T-cell (primary cell): ENCODE measurements at regions not wholly inside any gene's neighbourhood (a gene's known extent, or its start where the extent isn't known, plus 50 kb on each side); places are given as distances from the start of the nearest gene placed in this dataset.

Experiments used
- ATAC-seq, 4 experiments: fragments of 200-7000 bp in 3 of 4; fragments of 150-1000 bp in 1 of 4; cut with Tn5 transposase; replicated peaks in 1 of 4; 1 replicate in 3 of 4; 2 replicates in 1 of 4; pipeline ENCODE4 v1.10.0; 2021; ENCODE audit warnings: moderate library complexity in 3 of 4, mild to moderate bottlenecking in 2 of 4, moderate number of reproducible peaks in 1 of 4
- CTCF ChIA-PET, 2 donors: fragments of 300-600 bp; sonication (Branson Sonifier 250); formaldehyde crosslinking; loops; one replicate each; lab custom pipeline; 2022; ENCODE audit warnings: antibody characterized with exemption in 2 of 2; lab: Charles Lee
- POLR2A ChIA-PET, 2 donors: fragments of 300-600 bp; sonication (Branson Sonifier 250); formaldehyde crosslinking; loops; one replicate each; lab custom pipeline; 2022; ENCODE audit warnings: antibody characterized with exemption in 2 of 2; lab: Charles Lee
- DNase-seq, 35 experiments: peaks; one replicate each; pipeline versions ENCODE4 v3.0.0 to v3.0.0-alpha.2; 2013 to 2023
- H3K27ac ChIP-seq: one replicate; pipeline ENCODE4 v1.5.1; 2013; ENCODE audit warnings: low read length
- H3K27me3 ChIP-seq, 2 experiments: replicated peaks in 1 of 2; 1 replicate in 1 of 2; 2 replicates in 1 of 2; pipeline versions ENCODE4 v1.6.1 to v1.7.0; 2013; ENCODE audit warnings: low read length in 1 of 2, mixed read lengths in 1 of 2; ENCODE audit not compliant: control insufficient read depth in 2 of 2, insufficient read depth in 2 of 2; ENCODE audit errors: extremely low read depth in 1 of 2
- H3K36me3 ChIP-seq, 2 donors: 1 replicate in 1 of 2; 2 replicates in 1 of 2; pipeline versions ENCODE4 v1.6.1 to v1.7.0; 2013; ENCODE audit warnings: low read length in 1 of 2; ENCODE audit not compliant: control insufficient read depth in 2 of 2, insufficient read depth in 1 of 2; ENCODE audit errors: extremely low read depth in 1 of 2
- H3K4me1 ChIP-seq, 2 experiments: 1 replicate in 1 of 2; 2 replicates in 1 of 2; pipeline versions ENCODE4 v1.6.1 to v1.7.0; 2013; ENCODE audit warnings: low read length in 2 of 2, mixed read lengths in 1 of 2; ENCODE audit not compliant: insufficient read depth in 2 of 2, control insufficient read depth in 1 of 2; ENCODE audit errors: extremely low read depth in 1 of 2
- H3K4me3 ChIP-seq, 2 donors: 1 replicate in 1 of 2; 2 replicates in 1 of 2; pipeline versions ENCODE4 v1.5.1 to v1.7.0; 2013; ENCODE audit warnings: mild to moderate bottlenecking in 2 of 2, low read length in 1 of 2, moderate library complexity in 1 of 2; ENCODE audit not compliant: control insufficient read depth in 1 of 2; ENCODE audit errors: extremely low read depth in 1 of 2
- H3K9me3 ChIP-seq: 2 replicates; pipeline ENCODE4 v1.7.0; 2013
- H3K27ac Mint-ChIP-seq, 2 donors: one replicate each; pipeline ENCODE4 v1.8.0; 2020 to 2021; ENCODE audit warnings: mild to moderate bottlenecking in 2 of 2, mixed read lengths in 2 of 2
- H3K27me3 Mint-ChIP-seq, 2 donors: one replicate each; pipeline ENCODE4 v1.8.0; 2021 to 2022; ENCODE audit warnings: mixed read lengths in 2 of 2
- H3K36me3 Mint-ChIP-seq: one replicate; pipeline ENCODE4 v1.8.0; 2021; ENCODE audit warnings: mixed read lengths
- H3K4me1 Mint-ChIP-seq, 3 donors: one replicate each; pipeline ENCODE4 v1.8.0; 2020 to 2022; ENCODE audit warnings: mixed read lengths in 3 of 3, mild to moderate bottlenecking in 1 of 3
- H3K4me3 Mint-ChIP-seq, 3 donors: one replicate each; pipeline ENCODE4 v1.8.0; 2020 to 2022; ENCODE audit warnings: mild to moderate bottlenecking in 3 of 3, mixed read lengths in 3 of 3, moderate library complexity in 3 of 3
- H3K9me3 Mint-ChIP-seq, 3 donors: one replicate each; pipeline ENCODE4 v1.8.0; 2020 to 2022; ENCODE audit warnings: mixed read lengths in 3 of 3
- WGBS: methylation state at CpG from one replicate; pipeline ENCODE4 v1.1.5; 2013; ENCODE audit warnings: missing lambda C conversion rate; ENCODE audit not compliant: insufficient coverage; 5-methylcytosine and 5-hydroxymethylcytosine counted together

GRCh38 chr17:83144421-83145357 lies 65.3 kb downstream of the METRNL start:
- H3K4me3 Mint-ChIP-seq, result no peak overlapping the region
- DNase-seq (no peak), ATAC-seq (no peak)
- H3K36me3 Mint-ChIP-seq, result no peaks in the 10 kb centered on the region
- no peaks in the 10 kb centered on the region for H3K4me1 Mint-ChIP-seq
- WGBS, result 84% methylated on average over 11 of the region's 16 CpGs
- no peak overlapping the region for H3K27ac Mint-ChIP-seq
- ChIA-PET POLR2A (no interaction called here), CTCF (no interaction called here)
- Histone ChIP-seq H3K27me3 (peaks cover 0 to 18% of the 10 kb centered on the region in 2 experiments), H3K36me3 (no peaks in the 10 kb centered on the region), H3K9me3 (no peaks in the 10 kb centered on the region), H3K27ac (no peak overlapping the region), H3K4me1 (no peaks in the 10 kb centered on the region), H3K4me3 (no peak overlapping the region)
- peaks cover 0 to 8% of the 10 kb centered on the region in 2 donors for H3K27me3 Mint-ChIP-seq
- peaks cover 0 to 9% (median 4%) of the 10 kb centered on the region in 3 donors for H3K9me3 Mint-ChIP-seq

GRCh38 chr17:83145358-83145738 lies 65.9 kb downstream of the METRNL start:
- H3K4me3 ChIP-seq, result no peak overlapping the region
- POLR2A ChIA-PET, result no interaction called here
- H3K27me3 Mint-ChIP-seq, result peaks cover 0 to 11% of the 10 kb centered on the region in 2 donors
- H3K27ac Mint-ChIP-seq, result no peak overlapping the region
- H3K4me1 Mint-ChIP-seq, result no peaks in the 10 kb centered on the region
- no peaks in the 10 kb centered on the region for H3K4me1 ChIP-seq
- no peak for DNase-seq
- CTCF ChIA-PET, result no interaction called here
- H3K9me3 ChIP-seq, result no peaks in the 10 kb centered on the region
- H3K27me3 ChIP-seq, result peaks cover 0 to 19% of the 10 kb centered on the region in 2 experiments
- 77% methylated on average over 3 of the region's 5 CpGs for WGBS
- no peaks in the 10 kb centered on the region for H3K36me3 ChIP-seq
- H3K9me3 Mint-ChIP-seq, result peaks cover 0 to 9% (median 4%) of the 10 kb centered on the region in 3 donors
- H3K36me3 Mint-ChIP-seq, result no peaks in the 10 kb centered on the region
- no peak overlapping the region for H3K4me3 Mint-ChIP-seq
- ATAC-seq, result no peak
- H3K27ac ChIP-seq, result no peak overlapping the region

- POLR2A ChIA-PET, result no interaction called here
- Histone ChIP-seq H3K4me1 (no peaks in the 10 kb centered on the region), H3K27me3 (peaks cover 0 to 19% of the 10 kb centered on the region in 2 experiments), H3K36me3 (no peaks in the 10 kb centered on the region), H3K27ac (no peak overlapping the region), H3K9me3 (no peaks in the 10 kb centered on the region), H3K4me3 (no peak overlapping the region)
- ATAC-seq, result no peak
- Mint-ChIP-seq H3K9me3 (peaks cover 0 to 9% (median 4%) of the 10 kb centered on the region in 3 donors), H3K4me1 (no peaks in the 10 kb centered on the region), H3K27me3 (peaks cover 0 to 13% of the 10 kb centered on the region in 2 donors), H3K4me3 (no peak overlapping the region), H3K36me3 (no peaks in the 10 kb centered on the region), H3K27ac (no peak overlapping the region)
- DNase-seq, result no peak
- CTCF ChIA-PET, result no interaction called here
- WGBS, result 97% methylated on average over 6 of the region's 7 CpGs
These were observed 66.4 kb downstream of the METRNL start for GRCh38 chr17:83145831-83146230.

GRCh38 chr17:83146347-83146746 lies 66.9 kb downstream of the METRNL start:
- no peak for DNase-seq
- no peak overlapping the region for H3K4me3 Mint-ChIP-seq
- no peak overlapping the region for H3K27ac Mint-ChIP-seq
- POLR2A ChIA-PET, result no interaction called here
- no peaks in the 10 kb centered on the region for H3K36me3 Mint-ChIP-seq
- Histone ChIP-seq H3K27me3 (peaks cover 0 to 19% of the 10 kb centered on the region in 2 experiments), H3K36me3 (no peaks in the 10 kb centered on the region), H3K4me1 (no peaks in the 10 kb centered on the region), H3K27ac (no peak overlapping the region), H3K9me3 (no peaks in the 10 kb centered on the region), H3K4me3 (no peak overlapping the region)
- peaks cover 0 to 13% of the 10 kb centered on the region in 2 donors for H3K27me3 Mint-ChIP-seq
- H3K9me3 Mint-ChIP-seq, result peaks cover 0 to 9% (median 4%) of the 10 kb centered on the region in 3 donors
- CTCF ChIA-PET, result no interaction called here
- H3K4me1 Mint-ChIP-seq, result no peaks in the 10 kb centered on the region
- WGBS, result 60% methylated on average over 1 of the region's 4 CpGs
- no peak for ATAC-seq

- H3K4me3 Mint-ChIP-seq, result no peak overlapping the region
- H3K4me3 ChIP-seq, result no peak overlapping the region
- CTCF ChIA-PET, result no interaction called here
- H3K9me3 Mint-ChIP-seq, result peaks cover 0 to 5% (median 4%) of the 10 kb centered on the region in 3 donors
- H3K27me3 ChIP-seq, result peaks cover 0 to 23% of the 10 kb centered on the region in 2 experiments
- no peaks in the 10 kb centered on the region for H3K4me1 ChIP-seq
- DNase-seq (no peak), ATAC-seq (no peak)
- POLR2A ChIA-PET, result no interaction called here
- H3K4me1 Mint-ChIP-seq, result no peaks in the 10 kb centered on the region
- no peaks in the 10 kb centered on the region for H3K36me3 Mint-ChIP-seq
- peaks cover 0 to 13% of the 10 kb centered on the region in 2 donors for H3K27me3 Mint-ChIP-seq
- H3K27ac Mint-ChIP-seq, result no peak overlapping the region
- no peaks in the 10 kb centered on the region for H3K36me3 ChIP-seq
- no peaks in the 10 kb centered on the region for H3K9me3 ChIP-seq
- no peak overlapping the region for H3K27ac ChIP-seq
These were observed 67.9 kb downstream of the METRNL start for GRCh38 chr17:83147280-83147679.

GRCh38 chr17:83148317-83149028 lies 69.1 kb downstream of the METRNL start:
- no peak for ATAC-seq

More at GRCh38 chr17:83148317-83149028, 69.1 kb downstream of the METRNL start:
- Mint-ChIP-seq H3K27me3 (peaks cover 0 to 9% of the 10 kb centered on the region in 2 donors), H3K9me3 (peaks cover 0 to 4% (median 0%) of the 10 kb centered on the region in 3 donors), H3K4me1 (no peaks in the 10 kb centered on the region), H3K4me3 (no peak overlapping the region), H3K27ac (no peak overlapping the region), H3K36me3 (no peaks in the 10 kb centered on the region)
- no peak for DNase-seq
- Histone ChIP-seq H3K4me3 (no peak overlapping the region), H3K9me3 (no peaks in the 10 kb centered on the region), H3K4me1 (no peaks in the 10 kb centered on the region), H3K27ac (no peak overlapping the region), H3K36me3 (no peaks in the 10 kb centered on the region), H3K27me3 (peaks cover 0 to 23% of the 10 kb centered on the region in 2 experiments)
- 77% methylated on average over 14 of the region's 17 CpGs for WGBS
- CTCF ChIA-PET, result no interaction called here
- POLR2A ChIA-PET, result no interaction called here
